Ishikawa (cell line): ENCODE measurements at regions not wholly inside any gene's neighbourhood (a gene's known extent, or its start where the extent isn't known, plus 50 kb on each side); places are given as distances from the start of the nearest gene placed in this dataset.

Experiments
- CEBPB ChIP-seq: IDR thresholded peaks from 2 replicates; pipeline ENCODE4 v1.6.1; 2012
- EP300 ChIP-seq: IDR thresholded peaks from 2 replicates; pipeline ENCODE4 v1.6.1; 2012; ENCODE audit warnings: borderline replicate concordance
- NFIC ChIP-seq: IDR thresholded peaks from 2 replicates; pipeline ENCODE4 v1.6.1; 2012
- RAD21 ChIP-seq: IDR thresholded peaks from 2 replicates; pipeline ENCODE4 v1.6.1; 2012; ENCODE audit warnings: low read depth
- TAF1 ChIP-seq: IDR thresholded peaks from 2 replicates; pipeline ENCODE4 v1.6.1; 2012; ENCODE audit warnings: low read depth, mild to moderate bottlenecking
- TEAD4 ChIP-seq: IDR thresholded peaks from 2 replicates; pipeline ENCODE4 v1.6.1; 2012
- TF ChIP-seq, protein P1 (sequence below): IDR thresholded peaks from 2 replicates; pipeline ENCODE4 v1.6.1; 2012; ENCODE audit warnings: low read depth, mild to moderate bottlenecking
- TF ChIP-seq, protein P2 (sequence below): IDR thresholded peaks from 2 replicates; pipeline ENCODE4 v1.6.1; 2012

DNA sequence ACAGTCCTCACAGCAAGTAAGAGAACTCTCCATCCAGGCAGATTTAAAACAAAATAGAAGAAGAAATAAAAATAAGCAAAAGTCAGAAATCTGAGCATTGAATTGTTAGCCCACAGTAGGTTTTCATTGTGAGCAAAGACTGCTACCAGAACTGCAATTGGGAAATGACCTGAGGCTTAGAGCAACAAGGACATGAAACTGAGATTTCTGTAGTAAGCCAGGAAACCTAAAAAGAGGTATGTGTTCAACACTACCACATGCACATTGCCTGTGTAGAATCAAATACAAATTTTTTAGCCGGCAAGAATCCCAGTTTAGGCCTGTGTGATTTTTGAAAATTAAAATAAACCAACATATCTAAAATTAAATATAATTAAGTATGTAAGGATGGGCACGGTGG, 928.4 kb upstream of the WWC1 start:
- TF ChIP-seq, protein P1, sequence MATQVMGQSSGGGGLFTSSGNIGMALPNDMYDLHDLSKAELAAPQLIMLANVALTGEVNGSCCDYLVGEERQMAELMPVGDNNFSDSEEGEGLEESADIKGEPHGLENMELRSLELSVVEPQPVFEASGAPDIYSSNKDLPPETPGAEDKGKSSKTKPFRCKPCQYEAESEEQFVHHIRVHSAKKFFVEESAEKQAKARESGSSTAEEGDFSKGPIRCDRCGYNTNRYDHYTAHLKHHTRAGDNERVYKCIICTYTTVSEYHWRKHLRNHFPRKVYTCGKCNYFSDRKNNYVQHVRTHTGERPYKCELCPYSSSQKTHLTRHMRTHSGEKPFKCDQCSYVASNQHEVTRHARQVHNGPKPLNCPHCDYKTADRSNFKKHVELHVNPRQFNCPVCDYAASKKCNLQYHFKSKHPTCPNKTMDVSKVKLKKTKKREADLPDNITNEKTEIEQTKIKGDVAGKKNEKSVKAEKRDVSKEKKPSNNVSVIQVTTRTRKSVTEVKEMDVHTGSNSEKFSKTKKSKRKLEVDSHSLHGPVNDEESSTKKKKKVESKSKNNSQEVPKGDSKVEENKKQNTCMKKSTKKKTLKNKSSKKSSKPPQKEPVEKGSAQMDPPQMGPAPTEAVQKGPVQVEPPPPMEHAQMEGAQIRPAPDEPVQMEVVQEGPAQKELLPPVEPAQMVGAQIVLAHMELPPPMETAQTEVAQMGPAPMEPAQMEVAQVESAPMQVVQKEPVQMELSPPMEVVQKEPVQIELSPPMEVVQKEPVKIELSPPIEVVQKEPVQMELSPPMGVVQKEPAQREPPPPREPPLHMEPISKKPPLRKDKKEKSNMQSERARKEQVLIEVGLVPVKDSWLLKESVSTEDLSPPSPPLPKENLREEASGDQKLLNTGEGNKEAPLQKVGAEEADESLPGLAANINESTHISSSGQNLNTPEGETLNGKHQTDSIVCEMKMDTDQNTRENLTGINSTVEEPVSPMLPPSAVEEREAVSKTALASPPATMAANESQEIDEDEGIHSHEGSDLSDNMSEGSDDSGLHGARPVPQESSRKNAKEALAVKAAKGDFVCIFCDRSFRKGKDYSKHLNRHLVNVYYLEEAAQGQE = no peak
- no peak for TF ChIP-seq RAD21
- no peak for TF ChIP-seq TAF1
- no peak for TF ChIP-seq EP300
- no peak for TF ChIP-seq TEAD4
- TF ChIP-seq, protein P2, sequence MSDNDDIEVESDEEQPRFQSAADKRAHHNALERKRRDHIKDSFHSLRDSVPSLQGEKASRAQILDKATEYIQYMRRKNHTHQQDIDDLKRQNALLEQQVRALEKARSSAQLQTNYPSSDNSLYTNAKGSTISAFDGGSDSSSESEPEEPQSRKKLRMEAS = no peak
- TF ChIP-seq NFIC = no peak
- no peak for TF ChIP-seq CEBPB
